Fibroblast of lung (primary cell): ENCODE measurements at regions not wholly inside any gene's neighbourhood (a gene's known extent, or its start where the extent isn't known, plus 50 kb on each side); places are given as distances from the start of the nearest gene placed in this dataset.

Experiments used
- EZH2 ChIP-seq: IDR thresholded peaks from 2 replicates; pipeline ENCODE4 v1.5.1; 2012; ENCODE audit warnings: low read length, control low read depth, mild to moderate bottlenecking; ENCODE audit errors: missing control alignments
- TF ChIP-seq, protein P1 (sequence below), 2 donors: IDR thresholded peaks in 1 of 2; conservative IDR thresholded peaks in 1 of 2; 1 replicate in 1 of 2; 2 replicates in 1 of 2; pipeline ENCODE4 v1.5.1; 2011 to 2012; ENCODE audit warnings: low read length in 2 of 2, control low read depth in 1 of 2, inconsistent platforms in 1 of 2, low read depth in 1 of 2, mild to moderate bottlenecking in 1 of 2

DNA sequence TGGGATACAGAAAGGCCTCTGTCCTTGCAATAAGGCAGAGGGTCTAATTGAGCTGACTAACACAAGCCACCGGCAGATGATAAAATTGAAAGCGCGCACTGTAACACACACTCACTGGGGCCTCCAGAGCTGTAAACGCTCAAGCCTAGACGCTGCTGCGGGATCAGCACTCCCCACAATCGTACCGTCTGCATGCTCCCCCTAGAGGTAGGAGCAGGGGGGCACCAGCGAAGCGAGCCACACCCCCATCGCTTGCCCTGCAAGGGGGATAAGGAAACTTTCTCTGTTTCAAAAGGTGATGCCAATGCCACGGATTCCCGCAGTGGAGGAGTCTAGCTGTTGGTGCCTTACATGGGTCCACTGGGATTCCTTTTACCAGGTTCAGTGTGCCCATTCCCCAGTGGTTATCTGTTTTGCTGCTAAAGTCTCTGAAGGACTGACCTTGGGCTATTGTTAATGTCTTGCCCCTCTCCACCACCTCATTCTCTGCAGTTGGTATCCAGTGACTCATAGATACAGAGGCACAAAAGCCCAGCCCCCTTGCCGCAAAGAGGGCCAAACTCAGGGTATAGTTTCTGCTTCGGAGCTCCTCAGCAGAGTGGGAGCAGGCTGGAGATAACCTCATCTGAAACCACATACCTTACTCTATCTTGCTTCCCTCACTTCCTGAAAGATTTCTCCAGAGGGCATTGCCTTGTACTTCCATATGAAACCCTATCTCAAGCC is 139.3 kb upstream of the KBTBD8 start:
- TF ChIP-seq, protein P1, sequence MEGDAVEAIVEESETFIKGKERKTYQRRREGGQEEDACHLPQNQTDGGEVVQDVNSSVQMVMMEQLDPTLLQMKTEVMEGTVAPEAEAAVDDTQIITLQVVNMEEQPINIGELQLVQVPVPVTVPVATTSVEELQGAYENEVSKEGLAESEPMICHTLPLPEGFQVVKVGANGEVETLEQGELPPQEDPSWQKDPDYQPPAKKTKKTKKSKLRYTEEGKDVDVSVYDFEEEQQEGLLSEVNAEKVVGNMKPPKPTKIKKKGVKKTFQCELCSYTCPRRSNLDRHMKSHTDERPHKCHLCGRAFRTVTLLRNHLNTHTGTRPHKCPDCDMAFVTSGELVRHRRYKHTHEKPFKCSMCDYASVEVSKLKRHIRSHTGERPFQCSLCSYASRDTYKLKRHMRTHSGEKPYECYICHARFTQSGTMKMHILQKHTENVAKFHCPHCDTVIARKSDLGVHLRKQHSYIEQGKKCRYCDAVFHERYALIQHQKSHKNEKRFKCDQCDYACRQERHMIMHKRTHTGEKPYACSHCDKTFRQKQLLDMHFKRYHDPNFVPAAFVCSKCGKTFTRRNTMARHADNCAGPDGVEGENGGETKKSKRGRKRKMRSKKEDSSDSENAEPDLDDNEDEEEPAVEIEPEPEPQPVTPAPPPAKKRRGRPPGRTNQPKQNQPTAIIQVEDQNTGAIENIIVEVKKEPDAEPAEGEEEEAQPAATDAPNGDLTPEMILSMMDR (conservative IDR thresholded peaks at IDR 0.05 in 1 of 2, IDR thresholded peaks at IDR 0.05 in 1 of 2; ENCODE audit: low read depth in 1 of 2, low read length in 2 of 2): no peak
- no peak for TF ChIP-seq EZH2
